Body of pancreas (tissue), 4 donors: ENCODE measurements at regions not wholly inside any gene's neighbourhood (a gene's known extent, or its start where the extent isn't known, plus 50 kb on each side); places are given as distances from the start of the nearest gene placed in this dataset.

Experiments
- POLR2A ChIP-seq, 3 donors: fragments of 450-650 bp; IDR thresholded peaks; one replicate each; pipeline ENCODE4 v1.6.1; 2016; ENCODE audit warnings: antibody characterized with exemption in 3 of 3, mild to moderate bottlenecking in 2 of 3
- TF ChIP-seq, protein P1 (sequence below), 7 experiments: fragments of 450-650 bp in 4 of 7; fragments of 200-600 bp in 3 of 7; sonication (generic) in 3 of 7; IDR thresholded peaks; one replicate each; pipeline ENCODE4 v1.5.1; 2016 to 2019; ENCODE audit warnings: antibody characterized with exemption in 7 of 7

- TF ChIP-seq, protein P1, sequence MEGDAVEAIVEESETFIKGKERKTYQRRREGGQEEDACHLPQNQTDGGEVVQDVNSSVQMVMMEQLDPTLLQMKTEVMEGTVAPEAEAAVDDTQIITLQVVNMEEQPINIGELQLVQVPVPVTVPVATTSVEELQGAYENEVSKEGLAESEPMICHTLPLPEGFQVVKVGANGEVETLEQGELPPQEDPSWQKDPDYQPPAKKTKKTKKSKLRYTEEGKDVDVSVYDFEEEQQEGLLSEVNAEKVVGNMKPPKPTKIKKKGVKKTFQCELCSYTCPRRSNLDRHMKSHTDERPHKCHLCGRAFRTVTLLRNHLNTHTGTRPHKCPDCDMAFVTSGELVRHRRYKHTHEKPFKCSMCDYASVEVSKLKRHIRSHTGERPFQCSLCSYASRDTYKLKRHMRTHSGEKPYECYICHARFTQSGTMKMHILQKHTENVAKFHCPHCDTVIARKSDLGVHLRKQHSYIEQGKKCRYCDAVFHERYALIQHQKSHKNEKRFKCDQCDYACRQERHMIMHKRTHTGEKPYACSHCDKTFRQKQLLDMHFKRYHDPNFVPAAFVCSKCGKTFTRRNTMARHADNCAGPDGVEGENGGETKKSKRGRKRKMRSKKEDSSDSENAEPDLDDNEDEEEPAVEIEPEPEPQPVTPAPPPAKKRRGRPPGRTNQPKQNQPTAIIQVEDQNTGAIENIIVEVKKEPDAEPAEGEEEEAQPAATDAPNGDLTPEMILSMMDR (IDR thresholded peaks at IDR 0.05), result no peak
- TF ChIP-seq POLR2A (IDR thresholded peaks at IDR 0.05), result no peak
These were observed 790.3 kb upstream of the KCND2 start for GRCh38 chr7:119482671-119483070.
